Peyer's patch (tissue), 4 donors: ENCODE measurements at regions not wholly inside any gene's neighbourhood (a gene's known extent, or its start where the extent isn't known, plus 50 kb on each side); places are given as distances from the start of the nearest gene placed in this dataset.

Experiments
- CTCF ChIP-seq, 6 experiments: fragments of 450-650 bp in 4 of 6; fragments of 200-600 bp in 2 of 6; sonication (generic) in 1 of 6; IDR thresholded peaks; one replicate each; pipeline ENCODE4 v1.5.1; 2017 to 2019; ENCODE audit warnings: antibody characterized with exemption in 6 of 6, mild to moderate bottlenecking in 3 of 6, moderate library complexity in 1 of 6
- POLR2A ChIP-seq, 2 donors: fragments of 450-650 bp; IDR thresholded peaks; one replicate each; pipeline ENCODE4 v1.5.1; 2017; ENCODE audit warnings: antibody characterized with exemption in 2 of 2, mild to moderate bottlenecking in 2 of 2, moderate library complexity in 2 of 2

DNA sequence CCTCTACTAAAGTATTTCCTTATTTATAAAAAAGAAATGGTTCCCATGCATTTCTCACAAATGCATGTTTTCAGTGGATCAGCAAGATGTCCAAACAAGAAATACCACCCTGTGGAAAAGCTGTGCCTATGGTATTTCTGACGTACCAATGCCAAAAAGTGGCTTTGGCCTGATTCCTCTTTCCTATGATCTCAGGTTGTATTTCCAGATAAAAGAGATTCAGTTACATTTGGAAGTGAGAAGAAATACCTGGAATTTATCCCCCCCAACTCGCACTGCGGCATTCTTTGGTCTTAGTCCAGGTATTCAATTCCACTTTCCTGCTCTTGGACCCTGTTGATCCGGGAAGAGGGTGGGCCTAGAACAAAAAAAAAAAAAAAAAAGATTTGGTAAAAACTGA, 815.9 kb upstream of the FRG1 start:
- TF ChIP-seq POLR2A (IDR thresholded peaks at IDR 0.05): no peak
- TF ChIP-seq CTCF (IDR thresholded peaks at IDR 0.05): no peak
